ENCODE measurements at regions not wholly inside any gene's neighbourhood (a gene's known extent, or its start where the extent isn't known, plus 50 kb on each side); places are given as distances from the start of the nearest gene placed in this dataset.
A peak's percentile ranks its signal among the peaks of the same experiment; 100 is the strongest.

DNA sequence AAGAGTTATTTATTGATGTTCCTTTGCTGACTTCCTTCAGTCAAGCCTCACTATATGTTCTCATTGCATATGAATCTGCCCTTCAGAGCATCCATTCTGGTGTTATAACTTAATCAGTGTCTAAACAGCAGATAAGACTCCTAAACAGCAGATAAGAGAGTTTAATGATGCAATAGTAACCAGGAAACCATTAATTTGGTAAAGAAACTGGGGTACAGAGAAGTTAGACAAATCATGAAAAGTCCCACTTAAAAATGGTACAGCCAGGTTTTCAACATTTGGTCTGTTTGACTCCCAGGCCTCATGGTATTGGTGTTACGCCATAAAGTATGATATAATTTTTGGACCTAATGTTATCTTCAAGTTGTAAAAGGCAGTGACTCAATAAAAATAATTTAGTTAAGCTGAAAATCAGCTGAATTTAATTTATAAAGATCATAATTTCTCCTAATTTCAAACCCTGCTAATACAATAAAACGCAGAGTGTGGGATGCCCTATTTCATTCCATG, 127.4 kb upstream of the DST start:
- no peaks in the 10 kb centered on the region for H3K36me3 ChIP-seq (ENCODE audit: control insufficient read depth in 1 of 2, insufficient read depth in 2 of 2, low read length in 1 of 2)
- intact Hi-C loops (cut with DNase I) = no loop called here
- ATAC-seq (ENCODE audit: low FRiP score) (no peak), DNase-seq (no peak)
- H3K9me3 ChIP-seq (ENCODE audit: control insufficient read depth, low read length) = no peaks in the 10 kb centered on the region
- peak overlapping the region in 1 of 2 donors; percentile 76 for H3K27ac ChIP-seq (ENCODE audit: low read depth in 1 of 2, low read length in 2 of 2)
- H3K4me1 ChIP-seq (ENCODE audit: control insufficient read depth in 1 of 2, insufficient read depth in 2 of 2, low read length in 2 of 2) = peaks cover 0 to 2% of the 10 kb centered on the region in 2 donors
- no peak overlapping the region for H3K4me3 ChIP-seq (ENCODE audit: low read length in 2 of 2)
- WGBS, 2 donors = 17 to 24% methylated on average over 2 of the region's 2 CpGs
- H3K27me3 ChIP-seq (ENCODE audit: control insufficient read depth in 1 of 2, insufficient read depth in 2 of 2, low read length in 1 of 2) = no peaks in the 10 kb centered on the region

- no peaks in the 10 kb centered on the region for H3K36me3 ChIP-seq (ENCODE audit: control insufficient read depth in 1 of 2, insufficient read depth in 2 of 2, low read length in 1 of 2)
- peaks cover 2 to 4% of the 10 kb centered on the region in 2 donors for H3K4me1 ChIP-seq (ENCODE audit: control insufficient read depth in 1 of 2, insufficient read depth in 2 of 2, low read length in 2 of 2)
- intact Hi-C loops (cut with DNase I) = loop anchor here (5.0 to 10.0 kb wide), 2 partner anchors 53 to 74 kb away; no protein-coding TSS in a partner anchor
- no peaks in the 10 kb centered on the region for H3K27me3 ChIP-seq (ENCODE audit: control insufficient read depth in 1 of 2, insufficient read depth in 2 of 2, low read length in 1 of 2)
- H3K27ac ChIP-seq (ENCODE audit: low read depth in 1 of 2, low read length in 2 of 2) = no peak overlapping the region
- no peaks in the 10 kb centered on the region for H3K9me3 ChIP-seq (ENCODE audit: control insufficient read depth, low read length)
- WGBS, 2 donors = 38 to 51% methylated on average over 4 of the region's 4 CpGs
- no peak for ATAC-seq (ENCODE audit: low FRiP score)
- DNase-seq = no peak
- H3K4me3 ChIP-seq (ENCODE audit: low read length in 2 of 2) = no peak overlapping the region
Observed at GRCh38 chr6:56767892-56768531, 125.3 kb upstream of the DST start.

GRCh38 chr6:56767435-56767834, 124.7 kb upstream of the DST start:
- Histone ChIP-seq H3K27ac (ENCODE audit: low read depth in 1 of 2, low read length in 2 of 2) (no peak overlapping the region), H3K4me3 (ENCODE audit: low read length in 2 of 2) (no peak overlapping the region), H3K27me3 (ENCODE audit: control insufficient read depth in 1 of 2, insufficient read depth in 2 of 2, low read length in 1 of 2) (no peaks in the 10 kb centered on the region), H3K4me1 (ENCODE audit: control insufficient read depth in 1 of 2, insufficient read depth in 2 of 2, low read length in 2 of 2) (peaks cover 2 to 4% of the 10 kb centered on the region in 2 donors), H3K9me3 (ENCODE audit: control insufficient read depth, low read length) (no peaks in the 10 kb centered on the region), H3K36me3 (ENCODE audit: control insufficient read depth in 1 of 2, insufficient read depth in 2 of 2, low read length in 1 of 2) (no peaks in the 10 kb centered on the region)
- intact Hi-C loops (cut with DNase I) = loop anchor here (5.0 to 10.0 kb wide), 2 partner anchors 53 to 75 kb away; no protein-coding TSS in a partner anchor
- WGBS, 2 donors = 94% methylated on average over 7 of the region's 7 CpGs
- ATAC-seq (ENCODE audit: low FRiP score) (no peak), DNase-seq (no peak)

GRCh38 chr6:56766806-56767178, 124.1 kb upstream of the DST start:
- ATAC-seq (ENCODE audit: low FRiP score) = no peak
- H3K36me3 ChIP-seq (ENCODE audit: control insufficient read depth in 1 of 2, insufficient read depth in 2 of 2, low read length in 1 of 2) = no peaks in the 10 kb centered on the region
- no peak overlapping the region for H3K4me3 ChIP-seq (ENCODE audit: low read length in 2 of 2)
- no peaks in the 10 kb centered on the region for H3K9me3 ChIP-seq (ENCODE audit: control insufficient read depth, low read length)
- H3K4me1 ChIP-seq (ENCODE audit: control insufficient read depth in 1 of 2, insufficient read depth in 2 of 2, low read length in 2 of 2) = peaks cover 2 to 4% of the 10 kb centered on the region in 2 donors
- DNase-seq = no peak
- no peaks in the 10 kb centered on the region for H3K27me3 ChIP-seq (ENCODE audit: control insufficient read depth in 1 of 2, insufficient read depth in 2 of 2, low read length in 1 of 2)
- intact Hi-C loops (cut with DNase I) = loop anchor here (5.0 to 10.0 kb wide), 2 partner anchors 52 to 76 kb away; no protein-coding TSS in a partner anchor
- WGBS, 2 donors = 29 to 47% methylated on average over 1 of the region's 1 CpG
- H3K27ac ChIP-seq (ENCODE audit: low read depth in 1 of 2, low read length in 2 of 2) = no peak overlapping the region

DNA sequence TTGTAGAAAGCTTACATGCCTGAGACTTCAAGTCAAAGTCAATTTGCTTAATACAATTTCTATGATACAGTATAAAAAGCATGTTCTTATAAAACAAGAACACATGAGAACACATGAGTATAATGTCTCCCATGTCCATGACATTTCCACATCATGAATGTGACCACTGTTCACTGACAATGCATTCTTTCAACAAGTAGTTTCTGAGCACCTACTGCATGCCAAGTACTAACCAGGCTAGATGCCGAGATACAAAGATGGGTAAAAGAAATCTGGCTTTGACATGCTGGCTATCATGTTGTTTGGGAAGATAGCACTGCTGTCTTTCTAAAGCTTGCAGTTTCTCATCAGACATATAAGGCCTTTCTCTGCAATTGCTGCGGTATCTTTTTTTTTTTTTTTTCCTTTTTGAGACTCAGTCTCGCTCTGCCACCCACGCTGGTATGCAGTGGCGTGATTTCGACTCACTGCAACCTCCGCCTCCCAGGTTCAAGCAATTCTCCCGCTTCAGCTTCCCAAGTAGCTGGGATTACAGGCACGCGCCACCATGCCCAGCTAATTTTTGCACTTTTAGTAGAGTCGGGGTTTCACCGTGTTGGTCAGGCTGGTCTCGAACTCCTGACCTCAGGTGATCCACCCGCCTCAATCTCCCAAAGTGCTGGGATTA, 123.6 kb upstream of the DST start:
- ATAC-seq (ENCODE audit: low FRiP score) (no peak), DNase-seq (no peak)
- Histone ChIP-seq H3K27ac (ENCODE audit: low read depth in 1 of 2, low read length in 2 of 2) (peak overlapping the region in 1 of 2 donors; percentile 43), H3K4me3 (ENCODE audit: low read length in 2 of 2) (no peak overlapping the region), H3K27me3 (ENCODE audit: control insufficient read depth in 1 of 2, insufficient read depth in 2 of 2, low read length in 1 of 2) (no peaks in the 10 kb centered on the region), H3K9me3 (ENCODE audit: control insufficient read depth, low read length) (no peaks in the 10 kb centered on the region), H3K36me3 (ENCODE audit: control insufficient read depth in 1 of 2, insufficient read depth in 2 of 2, low read length in 1 of 2) (no peaks in the 10 kb centered on the region), H3K4me1 (ENCODE audit: control insufficient read depth in 1 of 2, insufficient read depth in 2 of 2, low read length in 2 of 2) (peaks cover 0 to 4% of the 10 kb centered on the region in 2 donors)
- intact Hi-C loops (cut with DNase I) = loop anchor here (5.0 to 10.0 kb wide), 2 partner anchors 51 to 76 kb away; no protein-coding TSS in a partner anchor
- 94% methylated on average over 14 of the region's 14 CpGs for WGBS, 2 donors

DNA sequence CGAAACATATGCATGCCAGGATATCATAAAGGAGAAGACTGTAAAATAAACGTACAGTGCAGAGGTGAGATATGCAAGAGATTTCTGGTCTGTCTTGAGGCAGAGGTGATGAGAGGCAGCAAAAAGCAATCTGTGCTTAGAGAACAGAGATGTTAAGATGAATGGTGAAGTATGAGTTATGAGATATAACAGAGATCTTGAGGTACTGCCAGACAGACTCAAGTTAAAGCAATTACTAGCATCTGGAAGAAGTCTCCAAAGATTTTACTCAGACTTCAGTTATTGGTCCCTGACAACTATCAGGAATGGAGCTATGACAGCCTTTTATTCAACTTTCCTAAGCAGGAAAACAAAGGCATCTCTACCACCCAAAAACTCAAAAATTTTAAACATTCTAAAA, 122.8 kb upstream of the DST start:
- 79 to 80% methylated on average over 2 of the region's 2 CpGs for WGBS, 2 donors
- Histone ChIP-seq H3K4me3 (ENCODE audit: low read length in 2 of 2) (no peak overlapping the region), H3K4me1 (ENCODE audit: control insufficient read depth in 1 of 2, insufficient read depth in 2 of 2, low read length in 2 of 2) (peaks cover 0 to 4% of the 10 kb centered on the region in 2 donors), H3K9me3 (ENCODE audit: control insufficient read depth, low read length) (no peaks in the 10 kb centered on the region), H3K27me3 (ENCODE audit: control insufficient read depth in 1 of 2, insufficient read depth in 2 of 2, low read length in 1 of 2) (no peaks in the 10 kb centered on the region), H3K27ac (ENCODE audit: low read depth in 1 of 2, low read length in 2 of 2) (peak overlapping the region in 1 of 2 donors; percentile 43), H3K36me3 (ENCODE audit: control insufficient read depth in 1 of 2, insufficient read depth in 2 of 2, low read length in 1 of 2) (no peaks in the 10 kb centered on the region)
- no peak for DNase-seq
- ATAC-seq (ENCODE audit: low FRiP score) = no peak
- intact Hi-C loops (cut with DNase I) = loop anchor here (5.0 to 10.0 kb wide), 2 partner anchors 51 to 77 kb away; no protein-coding TSS in a partner anchor

- Histone ChIP-seq H3K9me3 (ENCODE audit: control insufficient read depth, low read length) (no peaks in the 10 kb centered on the region), H3K27me3 (ENCODE audit: control insufficient read depth in 1 of 2, insufficient read depth in 2 of 2, low read length in 1 of 2) (no peaks in the 10 kb centered on the region), H3K4me1 (ENCODE audit: control insufficient read depth in 1 of 2, insufficient read depth in 2 of 2, low read length in 2 of 2) (peaks cover 0 to 4% of the 10 kb centered on the region in 2 donors), H3K36me3 (ENCODE audit: control insufficient read depth in 1 of 2, insufficient read depth in 2 of 2, low read length in 1 of 2) (no peaks in the 10 kb centered on the region), H3K4me3 (ENCODE audit: low read length in 2 of 2) (no peak overlapping the region), H3K27ac (ENCODE audit: low read depth in 1 of 2, low read length in 2 of 2) (peak overlapping the region in 1 of 2 donors; percentile 36)
- ATAC-seq (ENCODE audit: low FRiP score) (no peak), DNase-seq (no peak)
- WGBS, 2 donors = 53 to 58% methylated on average over 3 of the region's 3 CpGs
- intact Hi-C loops (cut with DNase I) = loop anchor here in 1 of 2 donors (10.0 kb wide), 1 partner anchor 49 kb away; no protein-coding TSS in a partner anchor
Observed at GRCh38 chr6:56764081-56764566, 121.4 kb upstream of the DST start.

DNA sequence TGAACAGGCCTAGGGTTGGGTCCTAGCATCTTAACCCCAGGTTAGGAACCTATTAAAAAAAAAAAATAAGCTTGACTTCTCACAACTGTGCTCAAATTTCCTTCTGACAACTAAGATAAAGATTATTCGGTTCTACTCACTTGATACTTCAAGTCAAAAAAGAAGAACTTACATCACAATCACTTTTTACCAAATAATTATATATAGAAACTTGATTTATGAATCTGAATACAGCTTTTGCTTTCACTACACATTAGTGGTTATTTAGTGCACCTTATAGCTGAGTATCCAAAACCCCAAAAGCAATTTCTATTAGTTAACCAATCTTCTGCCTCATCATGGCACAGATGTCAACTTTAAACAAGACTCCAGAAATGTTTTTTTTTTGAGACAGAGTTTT, 119.0 kb upstream of the DST start:
- 92% methylated on average over 1 of the region's 1 CpG for WGBS, 2 donors
- peaks cover 2 to 4% of the 10 kb centered on the region in 2 donors for H3K4me1 ChIP-seq (ENCODE audit: control insufficient read depth in 1 of 2, insufficient read depth in 2 of 2, low read length in 2 of 2)
- H3K36me3 ChIP-seq (ENCODE audit: control insufficient read depth in 1 of 2, insufficient read depth in 2 of 2, low read length in 1 of 2) = no peaks in the 10 kb centered on the region
- intact Hi-C loops (cut with DNase I) = loop anchor here in 1 of 2 donors (10.0 kb wide), 1 partner anchor 47 kb away; no protein-coding TSS in a partner anchor
- H3K9me3 ChIP-seq (ENCODE audit: control insufficient read depth, low read length) = no peaks in the 10 kb centered on the region
- no peak overlapping the region for H3K4me3 ChIP-seq (ENCODE audit: low read length in 2 of 2)
- ATAC-seq (ENCODE audit: low FRiP score) = no peak
- no peak for DNase-seq
- H3K27me3 ChIP-seq (ENCODE audit: control insufficient read depth in 1 of 2, insufficient read depth in 2 of 2, low read length in 1 of 2) = no peaks in the 10 kb centered on the region
- no peak overlapping the region for H3K27ac ChIP-seq (ENCODE audit: low read depth in 1 of 2, low read length in 2 of 2)
